Hematopoietic multipotent progenitor cell (in vitro differentiated cells): ENCODE measurements at regions not wholly inside any gene's neighbourhood (a gene's known extent, or its start where the extent isn't known, plus 50 kb on each side); places are given as distances from the start of the nearest gene placed in this dataset.

ENCODE experiments used
- DNase-seq, 3 donors: peaks; one replicate each; pipeline ENCODE4 v3.0.0-alpha.2; 2011 to 2015; ENCODE audit warnings: low read depth in 2 of 3, low spot score in 2 of 3

DNA sequence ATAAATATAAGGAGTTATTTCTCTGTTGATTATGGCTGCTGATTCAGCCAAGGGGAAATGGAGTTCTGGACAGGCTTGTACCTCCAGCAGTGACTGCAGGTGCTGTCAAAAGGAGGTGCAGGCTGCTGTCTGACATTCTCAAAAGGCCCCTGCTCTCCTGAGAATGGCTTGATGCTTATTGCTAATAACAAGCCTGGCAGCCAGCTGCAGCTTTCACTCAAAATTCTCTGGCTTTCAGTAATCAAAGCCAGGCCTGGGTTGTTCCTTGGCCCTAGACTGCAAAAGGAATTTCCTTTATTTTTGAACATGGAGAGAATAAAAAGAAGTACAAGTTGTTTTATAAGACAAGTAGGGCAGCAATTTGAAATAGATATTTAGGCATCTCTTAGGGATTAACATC lies 575.9 kb downstream of the MID1IP1 start:
- no peak for DNase-seq

DNA sequence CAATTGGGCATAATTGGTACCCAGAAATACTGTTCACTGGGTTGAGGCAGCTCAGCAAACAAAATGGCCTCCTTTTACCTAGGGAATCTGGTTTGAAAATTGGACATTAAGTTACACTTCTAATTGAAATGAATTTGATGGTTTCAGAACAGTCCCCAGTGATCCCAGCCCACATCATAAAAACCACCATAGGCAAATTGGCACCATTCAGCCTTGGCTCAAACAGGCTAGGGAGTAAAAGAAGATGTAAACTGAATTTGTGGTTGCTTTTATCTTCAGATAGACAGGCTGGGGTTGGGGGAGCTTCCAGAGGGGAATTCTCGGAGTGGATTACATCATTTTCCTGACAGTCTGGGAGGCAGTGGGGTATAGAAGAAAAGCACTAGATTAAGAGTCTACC lies 576.5 kb downstream of the MID1IP1 start:
- DNase-seq = no peak

DNA sequence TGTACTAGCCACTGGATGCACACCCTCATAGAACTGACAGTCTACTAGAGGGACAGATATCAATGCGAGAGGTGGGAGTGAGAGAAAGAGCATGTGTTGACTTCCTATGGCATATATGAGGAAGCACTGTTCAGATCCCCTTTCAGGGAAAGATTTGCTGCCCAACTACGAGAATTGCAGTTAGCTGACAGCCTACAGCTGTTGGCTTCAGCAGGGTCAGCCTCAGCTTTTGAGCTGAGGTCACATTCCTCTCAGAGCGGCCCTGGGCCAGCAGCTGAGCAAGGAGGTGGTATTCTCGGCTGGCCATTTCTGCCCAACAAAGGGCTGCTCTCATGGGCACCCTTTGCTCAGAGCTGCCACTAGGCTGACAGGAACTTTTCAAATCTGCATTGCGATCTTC lies 580.2 kb downstream of the MID1IP1 start:
- DNase-seq = no peak

DNA sequence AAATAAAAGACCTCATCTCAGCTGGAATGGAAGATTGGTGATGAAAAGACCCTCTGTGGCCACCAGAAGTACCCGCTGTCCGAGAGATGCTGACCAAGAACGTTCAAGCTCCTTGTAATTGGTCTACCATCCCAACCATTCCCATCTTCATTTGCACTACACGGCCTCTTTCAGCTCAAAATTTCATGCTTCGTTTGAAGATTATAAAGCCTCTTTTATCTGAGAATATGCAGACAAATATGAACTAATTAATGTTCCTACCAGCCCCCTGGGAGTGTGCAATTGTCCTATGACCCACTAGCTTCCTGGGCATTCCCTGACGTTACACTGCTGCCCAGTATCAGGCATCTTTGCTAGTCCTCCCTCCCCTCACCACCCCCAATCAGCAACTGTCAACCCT lies 583.7 kb downstream of the MID1IP1 start:
- no peak for DNase-seq

DNA sequence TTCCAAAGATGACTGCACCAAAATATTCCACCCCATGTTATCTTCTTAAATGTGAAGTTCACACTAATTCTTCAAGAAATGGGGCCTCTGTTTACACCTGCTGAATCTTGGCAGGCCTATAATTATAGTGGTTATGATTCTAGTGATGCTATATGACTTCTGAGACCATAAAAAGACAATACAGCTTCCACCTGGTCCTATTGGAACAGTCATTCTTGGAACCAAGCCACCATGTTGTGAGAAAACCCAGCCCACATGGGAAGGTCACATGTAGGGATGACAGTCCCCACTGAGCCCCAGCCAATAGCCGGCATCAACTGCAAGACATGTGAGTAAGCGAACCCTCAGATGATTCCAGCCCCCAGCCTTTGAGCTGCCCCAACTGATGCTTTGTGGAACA lies 587.5 kb downstream of the MID1IP1 start:
- DNase-seq = no peak

DNA sequence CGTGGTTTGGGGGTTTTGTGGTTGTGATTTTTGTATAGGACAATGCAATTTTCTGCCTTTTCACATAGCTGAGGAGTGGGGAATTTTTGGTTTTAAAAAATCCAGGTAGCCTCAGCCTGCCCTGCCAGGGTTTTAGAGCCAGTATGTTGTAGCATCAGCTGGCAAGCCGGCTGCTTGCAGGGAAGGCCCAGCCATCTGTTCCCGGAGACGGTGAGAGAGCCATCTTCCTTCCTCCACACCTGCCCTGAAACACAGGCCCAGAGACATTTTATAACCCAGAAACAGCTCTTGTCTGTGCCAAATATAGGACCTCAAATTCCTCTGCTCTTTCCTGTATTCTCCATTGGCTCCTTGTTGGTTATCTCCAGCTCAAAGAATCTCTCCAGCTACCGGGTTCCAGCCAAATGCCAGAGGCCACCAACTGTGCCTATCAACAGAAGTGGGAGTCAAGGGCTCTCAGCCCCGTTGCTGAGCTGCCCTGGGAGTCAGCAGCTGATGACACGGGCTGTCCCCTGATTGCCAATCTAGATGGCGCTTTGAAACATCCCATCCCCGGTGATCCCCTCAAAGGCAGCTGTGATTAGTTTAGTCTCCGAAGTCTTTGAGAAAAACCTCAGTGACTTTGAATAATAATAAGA lies 595.2 kb downstream of the MID1IP1 start:
- no peak for DNase-seq

DNA sequence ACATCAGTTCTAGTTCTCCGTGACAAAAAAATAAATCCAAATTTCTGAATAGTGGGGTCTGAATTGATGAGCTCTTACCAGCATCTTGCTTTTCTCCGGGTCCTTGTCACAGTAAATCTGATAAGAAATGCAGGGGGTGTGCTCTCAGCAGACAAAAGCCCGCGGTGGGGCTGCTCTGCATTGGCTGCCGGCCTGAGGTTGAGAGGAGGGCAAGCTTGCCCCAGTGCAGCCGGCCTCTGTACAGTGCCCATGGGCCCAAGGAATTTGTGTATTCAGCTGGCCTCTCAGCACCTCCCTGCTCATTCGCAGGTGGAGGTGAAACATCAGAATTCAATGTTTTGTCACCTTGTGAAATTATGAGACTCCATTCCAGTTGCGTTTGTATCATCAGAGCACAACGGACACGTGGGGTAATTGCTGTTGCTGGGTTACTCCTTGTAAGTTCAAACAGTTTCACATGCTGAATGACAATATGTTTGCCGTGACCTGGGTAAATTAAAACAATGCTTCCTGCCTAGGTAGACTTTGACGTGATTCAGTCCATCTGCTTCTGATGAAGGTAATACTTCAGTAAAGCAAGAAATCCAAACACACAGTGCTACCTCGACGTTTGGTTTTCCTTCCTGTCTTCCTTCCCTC lies 596.4 kb downstream of the MID1IP1 start:
- DNase-seq = no peak

DNA sequence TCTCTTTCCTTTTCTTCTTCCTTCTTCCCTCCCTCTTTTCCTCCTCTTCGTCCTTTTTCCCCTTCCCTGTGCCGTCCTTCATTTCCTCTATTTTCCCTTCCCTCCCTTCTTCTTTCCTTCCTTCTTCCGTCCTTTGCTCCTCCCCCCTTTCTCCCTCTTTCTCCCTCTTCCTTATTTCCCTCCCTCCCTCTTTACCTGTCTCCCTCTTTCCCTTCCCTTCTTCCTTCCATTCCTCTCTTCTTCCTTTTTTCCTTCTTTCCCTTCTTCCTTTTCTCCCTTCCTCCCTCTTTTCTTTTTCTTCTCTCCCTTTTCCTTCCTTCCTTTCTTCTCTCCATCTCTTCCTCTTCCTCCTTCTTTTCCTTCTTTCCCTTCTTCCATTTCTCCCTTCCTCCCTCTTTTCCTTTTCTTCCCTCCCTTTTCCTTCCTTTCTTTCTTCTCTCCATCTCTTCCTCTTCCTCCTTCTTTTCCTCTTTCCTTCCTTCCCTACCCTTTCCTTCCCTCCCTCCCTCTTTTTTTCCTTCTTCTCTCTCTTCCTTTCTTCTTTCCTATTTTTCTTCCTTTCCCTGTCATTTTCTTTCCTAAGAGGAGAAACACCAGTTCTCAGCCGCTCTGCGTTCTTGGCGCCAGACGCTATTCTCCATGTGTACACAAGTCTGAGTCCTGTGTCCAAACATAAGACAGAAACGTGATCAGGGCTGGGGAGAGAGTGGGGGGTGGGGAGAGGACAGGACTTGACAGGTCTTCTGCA lies 597.1 kb downstream of the MID1IP1 start:
- DNase-seq = no peak

DNA sequence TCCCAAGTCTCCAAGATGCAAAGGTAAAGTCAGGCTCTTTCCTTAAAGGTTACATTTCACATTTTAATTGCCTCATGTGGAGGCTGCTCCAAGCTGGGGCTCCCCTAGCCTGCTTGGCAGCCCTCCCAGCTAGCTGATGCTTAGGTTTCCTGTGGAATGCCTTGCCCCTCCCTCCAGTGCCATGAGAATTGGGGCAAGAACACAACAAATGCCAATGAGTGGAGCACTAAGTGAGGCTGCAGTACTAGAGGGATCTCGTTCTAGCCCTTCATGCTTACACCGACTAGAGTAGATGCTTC lies 597.7 kb downstream of the MID1IP1 start:
- DNase-seq = no peak

DNA sequence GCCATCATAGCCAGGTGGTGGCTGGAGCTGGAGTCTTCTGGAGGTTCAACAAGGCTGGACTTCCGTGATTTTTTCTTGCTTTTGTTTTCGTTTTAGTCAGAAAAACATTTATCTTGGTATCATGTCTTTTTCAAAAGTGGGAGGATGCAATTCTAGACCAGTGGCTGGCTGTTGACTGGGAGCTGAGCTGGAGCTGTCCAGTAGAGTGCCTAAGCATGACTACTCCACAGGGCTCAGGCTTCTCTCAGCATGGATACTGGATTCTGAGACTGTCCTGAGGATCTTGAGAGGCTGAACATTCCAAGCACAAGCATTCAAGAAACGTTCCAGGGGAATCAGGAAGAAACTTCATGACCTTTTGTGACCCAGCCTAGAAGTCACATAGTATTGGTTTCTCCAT lies 598.1 kb downstream of the MID1IP1 start:
- no peak for DNase-seq

DNA sequence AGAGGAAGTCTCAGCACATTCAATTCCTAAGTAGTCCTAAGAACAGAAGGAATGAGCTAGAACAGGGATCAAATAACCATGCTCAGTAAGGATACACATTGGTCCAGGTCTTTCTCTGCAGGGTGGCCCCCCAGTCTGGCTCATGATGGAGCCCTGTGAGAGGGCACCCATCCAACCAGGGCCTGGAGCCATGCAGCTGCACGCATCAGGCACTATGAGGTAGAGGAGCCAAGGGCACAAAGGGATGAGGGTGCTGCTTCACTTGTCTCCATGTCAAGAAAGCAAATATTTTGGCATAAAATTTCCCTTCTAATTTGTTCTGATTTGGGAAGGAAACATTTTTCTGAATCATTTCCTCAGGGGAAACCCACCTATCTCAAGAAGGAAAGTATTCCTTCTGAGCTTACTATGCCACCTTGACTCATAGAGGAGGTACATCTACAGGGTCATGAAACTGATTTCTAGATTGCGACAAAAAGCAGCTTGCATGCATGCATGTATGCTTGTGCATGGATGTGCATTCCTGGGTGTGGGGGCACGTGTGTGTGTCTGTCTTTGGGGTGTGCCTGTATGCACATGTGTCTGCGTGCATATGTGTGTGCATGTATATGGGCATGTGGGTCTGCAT lies 600.3 kb downstream of the MID1IP1 start:
- DNase-seq = no peak

DNA sequence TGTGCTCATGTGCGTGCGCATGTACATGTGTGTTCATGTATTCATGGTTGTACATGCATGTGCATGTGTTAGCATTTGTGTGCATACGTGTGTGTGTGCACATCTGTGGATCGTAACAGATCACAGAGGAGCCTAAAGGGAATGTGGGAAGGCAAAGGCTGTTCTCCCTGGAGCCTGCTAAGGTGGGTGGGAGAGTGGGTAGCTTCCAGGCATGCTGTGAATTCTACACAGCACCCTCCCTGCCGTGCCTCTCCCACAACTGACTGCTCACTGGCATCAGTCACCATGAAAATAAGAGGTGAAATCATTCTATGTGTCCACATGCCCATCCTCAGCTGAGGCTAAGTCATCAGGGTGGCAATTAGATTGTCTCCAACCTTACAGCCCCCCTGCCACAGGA lies 600.9 kb downstream of the MID1IP1 start:
- no peak for DNase-seq

DNA sequence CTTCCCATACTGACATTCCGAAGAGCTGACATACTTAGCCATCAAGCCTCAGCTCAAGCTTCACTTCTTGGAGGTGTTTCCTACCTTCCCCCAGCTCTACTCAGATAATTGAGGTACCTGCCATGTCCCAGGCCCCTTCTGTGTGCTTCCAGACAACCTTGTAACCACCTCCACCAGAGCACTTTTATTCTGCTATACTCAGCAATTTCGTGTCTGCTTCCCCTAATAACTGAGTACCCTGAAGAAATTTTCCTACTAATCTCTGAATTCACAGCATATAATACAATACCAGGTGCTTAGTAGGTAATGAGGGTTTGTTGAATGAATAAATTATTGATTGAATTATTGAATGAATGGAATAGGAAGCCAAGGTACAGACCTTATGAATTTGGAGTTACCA lies 605.5 kb downstream of the MID1IP1 start:
- no peak for DNase-seq

DNA sequence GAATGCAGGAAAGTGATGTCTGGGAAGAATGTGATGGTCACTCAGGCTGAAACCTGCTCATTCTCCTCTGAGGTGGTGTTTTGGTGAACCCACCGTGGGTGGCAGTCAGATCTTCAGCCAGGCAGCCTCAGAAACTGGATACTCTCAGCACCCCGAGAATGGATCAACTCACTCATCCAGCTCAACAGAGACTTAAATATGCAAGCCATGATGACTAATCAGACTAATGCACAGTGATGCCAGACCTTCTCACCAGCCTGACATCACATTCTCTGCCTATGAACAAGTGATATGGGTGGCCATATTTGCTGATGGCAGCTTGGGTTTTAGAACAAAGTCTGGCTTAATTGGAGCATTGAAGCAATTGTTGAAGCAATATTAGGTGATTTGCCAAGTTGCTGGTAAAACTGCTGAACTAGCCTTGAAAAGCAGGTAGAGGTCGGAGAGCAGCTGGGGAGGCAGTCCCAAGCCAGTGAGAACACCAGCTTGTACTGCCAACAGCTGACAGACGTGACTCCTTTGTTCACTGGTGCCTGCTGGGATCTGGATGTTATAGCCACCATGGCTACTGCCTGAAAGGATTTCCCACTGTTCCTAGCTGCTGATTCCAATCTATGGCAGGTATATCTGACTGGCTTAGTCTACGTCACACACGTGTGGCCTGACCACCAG lies 608.1 kb downstream of the MID1IP1 start:
- no peak for DNase-seq

DNA sequence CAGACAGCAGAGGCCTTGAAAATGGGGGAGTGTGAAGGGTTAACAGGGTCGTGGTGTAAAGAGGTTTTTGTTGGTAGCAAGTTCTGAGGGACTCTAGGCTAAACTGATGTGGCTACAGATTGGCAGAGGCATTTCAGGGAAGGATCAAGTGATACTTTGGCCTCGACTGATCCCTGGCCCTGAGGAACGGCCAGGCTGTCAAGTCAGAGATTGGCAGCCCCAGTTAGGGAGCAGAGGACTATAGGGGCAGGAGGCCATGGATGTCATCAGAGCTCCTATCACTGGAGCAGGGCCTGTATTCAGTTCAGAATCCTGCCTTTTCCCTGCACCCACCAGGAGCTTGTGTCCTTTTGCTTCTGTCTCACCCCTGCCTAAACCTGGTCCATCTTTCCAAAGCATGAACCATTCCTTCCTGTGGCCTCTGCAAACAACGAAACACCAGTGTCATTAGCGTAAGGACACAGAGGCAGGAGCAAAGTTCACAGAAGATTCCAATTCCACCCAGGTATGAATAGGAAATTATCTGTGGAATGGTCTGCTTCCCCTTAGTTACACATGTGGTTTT lies 613.1 kb downstream of the MID1IP1 start:
- DNase-seq = no peak

DNA sequence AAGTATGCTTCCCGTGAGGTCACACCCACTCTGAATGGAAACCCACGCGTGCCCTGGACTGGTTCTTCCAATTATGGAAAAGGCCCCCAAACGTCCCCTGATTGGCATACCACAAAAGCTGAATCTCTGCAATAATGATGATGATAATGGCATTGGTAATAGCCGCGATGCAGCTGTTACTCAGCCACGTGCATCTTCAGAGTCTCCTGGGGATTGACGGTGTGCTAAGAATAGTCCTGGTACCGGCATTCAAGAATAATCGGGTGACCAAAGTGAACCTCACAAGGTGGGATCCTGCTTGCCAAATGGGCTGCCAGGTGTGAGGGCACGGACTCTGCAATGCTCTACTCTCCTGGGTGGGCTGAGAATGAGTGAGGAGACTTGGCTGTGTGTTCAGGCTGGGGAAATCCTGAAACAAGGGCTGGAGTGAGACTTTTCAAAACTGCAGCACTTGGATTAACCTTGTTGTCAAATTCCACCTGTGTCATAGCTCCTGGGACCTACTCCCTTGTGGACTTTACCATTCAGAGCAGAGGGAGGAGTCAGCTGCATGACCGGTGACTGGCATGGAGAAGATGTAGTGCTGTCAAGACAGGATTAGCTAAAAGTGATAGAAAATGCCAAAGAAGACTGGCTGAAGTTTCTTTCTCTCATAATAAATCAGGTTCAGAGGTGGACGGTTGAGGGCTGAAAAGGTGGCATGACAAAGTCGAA lies 615.4 kb downstream of the MID1IP1 start:
- no peak for DNase-seq

DNA sequence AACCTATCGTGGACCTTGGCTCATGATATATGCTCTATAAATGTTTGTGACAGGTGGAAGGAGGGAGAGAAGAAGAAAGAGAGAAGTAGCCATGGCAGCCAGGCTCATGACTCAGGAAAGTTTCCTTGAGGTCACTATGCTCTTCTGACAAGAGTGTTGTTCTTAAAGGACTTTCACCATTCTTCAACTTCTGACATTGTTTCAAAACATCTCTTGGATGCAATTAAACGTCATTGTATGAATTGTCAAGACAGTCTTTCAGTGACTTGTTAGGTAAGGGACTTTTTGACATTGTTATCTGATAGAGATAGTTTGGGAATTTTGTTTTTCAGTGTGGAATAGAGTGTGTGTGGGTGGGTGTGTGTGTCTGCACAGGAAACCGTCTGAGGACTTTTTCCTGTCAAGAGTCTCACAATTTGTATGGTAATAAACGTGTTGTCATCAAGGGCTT lies 617.0 kb downstream of the MID1IP1 start:
- DNase-seq = no peak

DNA sequence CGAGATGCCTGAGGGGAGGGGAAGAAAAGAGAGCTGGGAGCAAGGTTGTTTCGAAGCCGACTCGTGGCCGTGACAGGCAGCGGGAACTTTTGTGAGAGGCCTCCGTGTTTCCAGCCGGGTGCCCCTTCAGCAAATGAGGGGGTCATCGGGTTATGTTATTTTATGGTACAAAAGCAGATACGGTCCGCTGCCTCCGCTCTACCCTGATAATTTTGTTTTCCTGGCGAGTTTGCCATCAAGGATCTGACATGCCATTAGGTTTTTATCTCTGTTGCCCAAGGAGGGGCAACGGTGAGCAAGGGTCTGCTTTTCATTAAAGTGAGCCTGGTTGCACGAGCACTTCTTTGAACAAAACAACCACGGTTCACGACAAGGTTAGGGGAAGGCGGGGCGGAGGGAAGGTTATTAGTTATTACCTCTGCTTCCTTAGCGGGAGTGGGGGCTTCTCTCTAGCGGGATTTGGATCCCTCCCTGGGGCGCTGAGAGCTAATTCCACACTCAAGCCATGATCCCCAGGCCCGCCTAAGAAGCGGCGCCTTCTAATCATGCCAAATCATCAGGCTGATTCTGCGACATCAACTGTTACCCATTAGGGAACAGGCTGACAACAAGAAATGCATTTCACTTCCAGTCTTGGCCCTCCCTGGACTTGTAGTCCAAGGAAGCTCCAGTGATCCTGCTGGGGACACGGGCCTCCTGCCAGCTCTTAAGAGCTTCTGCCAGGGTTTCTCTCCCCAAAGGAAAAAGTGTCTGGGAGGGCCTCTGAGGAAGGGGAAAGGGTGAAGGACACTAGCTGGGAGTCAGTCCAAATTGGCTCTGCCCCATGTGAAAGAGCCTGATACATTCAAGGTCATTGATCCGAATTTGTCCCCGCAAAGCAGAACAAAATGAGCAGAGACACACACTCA lies 617.7 kb downstream of the MID1IP1 start:
- DNase-seq = no peak

DNA sequence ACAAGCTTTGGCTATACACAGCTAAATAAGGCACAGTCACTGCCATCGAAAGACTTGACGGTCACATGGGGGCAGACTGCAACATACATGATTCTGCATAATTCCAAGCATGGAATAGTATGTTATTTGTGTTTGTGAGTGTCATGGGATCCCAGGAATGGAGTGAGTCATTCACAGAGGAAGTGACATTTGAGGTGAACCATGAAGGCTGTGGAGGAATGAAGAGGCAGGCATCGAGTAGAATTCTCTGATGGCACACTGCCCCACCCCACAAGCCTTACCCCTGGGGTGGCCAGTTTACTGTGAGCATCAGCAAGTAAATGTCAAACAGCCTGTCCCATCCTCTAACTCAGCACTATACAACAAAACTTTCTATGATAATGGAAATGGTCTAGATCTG lies 619.7 kb downstream of the MID1IP1 start:
- DNase-seq = no peak
